ENCODE measurements at regions not wholly inside any gene's neighbourhood (a gene's known extent, or its start where the extent isn't known, plus 50 kb on each side); places are given as distances from the start of the nearest gene placed in this dataset.

DNA sequence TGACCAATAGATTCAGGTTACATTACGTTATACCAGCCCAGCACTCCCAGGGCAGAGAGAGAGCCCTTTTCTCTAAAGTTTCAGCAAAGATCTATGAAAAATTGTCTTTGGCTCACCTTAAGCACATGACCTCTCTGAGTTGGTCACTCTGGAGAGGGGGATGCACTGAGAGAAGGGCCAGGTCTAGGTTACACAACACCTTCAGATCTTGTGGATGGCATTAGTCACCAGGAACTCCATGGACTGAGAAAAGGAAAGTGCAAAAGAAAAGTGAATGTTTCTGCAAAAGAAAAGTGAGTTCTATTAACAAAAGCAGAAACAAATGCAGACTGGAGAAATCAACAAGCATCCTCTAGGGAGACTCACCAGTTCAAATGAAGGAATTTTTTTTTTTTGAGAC, 253.3 kb upstream of the SALL1 start:
- no peak for DNase-seq

GRCh38 chr16:51402785-51403184, 251.7 kb upstream of the SALL1 start:
- no peak for DNase-seq

- no peak for DNase-seq
These were observed 251.2 kb upstream of the SALL1 start for GRCh38 chr16:51402298-51402697.

DNA sequence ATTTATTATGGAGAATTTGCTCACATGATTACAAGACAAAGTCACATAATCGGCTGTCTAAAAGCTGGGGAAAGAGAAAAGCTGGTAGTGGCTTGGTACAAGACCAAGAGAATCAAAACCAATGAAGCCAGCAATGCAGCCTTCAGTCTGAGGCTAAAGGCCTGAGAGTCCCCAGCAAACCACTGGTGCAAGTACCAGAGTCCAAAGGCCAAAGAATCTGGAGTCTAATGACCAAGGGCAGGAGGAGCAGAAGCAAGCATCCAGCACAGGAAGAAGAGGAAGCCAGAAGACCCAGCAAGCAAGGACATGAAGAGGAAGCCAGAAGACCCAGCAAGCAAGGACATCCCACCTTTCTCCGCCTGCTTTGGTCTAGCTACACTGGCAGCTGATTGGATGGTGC, 250.6 kb upstream of the SALL1 start:
- no peak for DNase-seq

DNA sequence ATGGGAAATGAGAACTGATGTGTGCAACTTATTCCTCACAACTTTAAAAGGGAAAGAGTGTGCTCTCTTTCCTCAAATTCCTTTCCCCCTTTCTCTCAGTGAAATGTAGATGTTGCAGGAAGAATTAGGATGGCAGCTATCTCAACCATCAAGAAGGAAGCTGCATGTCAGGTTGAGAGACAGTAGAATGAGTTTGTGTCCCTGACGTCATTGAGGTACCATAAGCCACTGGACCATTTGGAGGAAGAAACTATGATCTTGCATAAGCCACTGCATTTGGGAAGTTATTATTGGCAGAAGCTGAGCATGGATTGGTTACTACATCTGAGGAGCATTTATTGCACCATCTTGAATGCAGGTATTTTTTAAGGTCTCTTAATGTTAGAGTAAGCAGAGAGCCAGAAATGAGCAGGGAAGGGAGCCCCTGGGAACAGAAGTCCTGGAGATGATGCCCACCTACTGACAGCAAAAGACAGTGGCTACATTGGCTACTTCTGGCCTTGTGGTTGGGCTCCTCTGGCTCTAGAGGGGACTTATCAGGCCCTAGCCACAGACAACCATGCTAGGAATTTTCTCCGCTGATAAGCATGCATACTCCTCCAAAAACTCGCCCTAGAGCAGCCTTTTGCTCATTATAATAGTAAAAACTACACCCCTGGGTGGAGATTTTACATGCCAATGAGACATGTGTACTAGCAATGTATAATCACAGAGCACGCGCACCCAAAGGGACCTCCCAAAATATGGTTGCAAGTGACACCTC, 249.0 kb upstream of the SALL1 start:
- no peak for DNase-seq

DNA sequence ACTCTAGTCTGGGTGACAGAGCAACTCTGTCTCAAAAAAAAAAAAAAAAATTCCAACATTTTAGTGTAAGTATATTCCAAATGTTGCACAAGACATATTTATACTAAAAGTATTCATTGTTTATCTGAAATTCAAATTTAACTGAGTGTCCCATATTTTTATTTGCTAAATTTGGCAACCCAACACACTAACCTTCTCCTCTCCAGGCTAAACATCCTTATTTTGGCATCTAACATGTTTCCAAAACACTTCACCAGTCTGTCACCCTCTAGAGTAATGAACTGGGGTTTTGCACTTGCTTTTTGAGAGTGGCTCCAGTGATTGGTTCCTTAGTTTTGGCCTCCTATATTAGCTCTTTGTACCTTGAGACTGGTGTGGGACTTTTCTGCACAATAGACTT, 243.4 kb upstream of the SALL1 start:
- DNase-seq: no peak

GRCh38 chr16:51393381-51394005, 242.4 kb upstream of the SALL1 start:
- no peak for DNase-seq

DNA sequence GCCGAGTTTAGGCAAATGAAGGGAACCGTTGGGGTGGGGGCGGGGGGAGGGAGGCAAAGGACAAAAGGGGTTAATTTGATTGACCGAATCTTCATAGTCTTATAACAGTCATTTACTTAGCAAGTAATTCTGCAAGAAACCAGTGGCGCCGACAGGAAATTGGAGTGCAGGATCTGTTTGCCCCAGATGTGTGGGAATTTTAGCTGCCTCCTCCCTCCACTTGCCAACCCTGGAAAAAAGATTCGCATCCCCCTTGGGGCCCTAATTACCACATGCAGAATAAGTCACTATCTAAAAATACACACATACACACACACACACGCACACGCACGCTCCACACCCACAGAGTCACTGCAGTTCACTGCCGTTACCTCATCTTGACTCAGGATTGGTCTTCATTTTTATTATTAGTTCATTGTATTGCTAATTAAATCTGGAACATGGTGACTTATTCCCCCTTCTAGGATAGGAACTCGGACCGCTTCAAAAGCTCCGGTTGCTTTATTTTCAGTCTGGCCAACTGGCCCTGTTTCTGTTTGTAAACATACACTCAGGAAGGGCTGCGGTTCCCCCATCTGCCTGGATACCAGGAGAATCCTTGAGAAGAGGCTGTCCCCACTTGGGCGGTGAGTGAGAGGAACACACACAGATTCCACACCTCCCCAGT, 241.6 kb upstream of the SALL1 start:
- no peak for DNase-seq

DNA sequence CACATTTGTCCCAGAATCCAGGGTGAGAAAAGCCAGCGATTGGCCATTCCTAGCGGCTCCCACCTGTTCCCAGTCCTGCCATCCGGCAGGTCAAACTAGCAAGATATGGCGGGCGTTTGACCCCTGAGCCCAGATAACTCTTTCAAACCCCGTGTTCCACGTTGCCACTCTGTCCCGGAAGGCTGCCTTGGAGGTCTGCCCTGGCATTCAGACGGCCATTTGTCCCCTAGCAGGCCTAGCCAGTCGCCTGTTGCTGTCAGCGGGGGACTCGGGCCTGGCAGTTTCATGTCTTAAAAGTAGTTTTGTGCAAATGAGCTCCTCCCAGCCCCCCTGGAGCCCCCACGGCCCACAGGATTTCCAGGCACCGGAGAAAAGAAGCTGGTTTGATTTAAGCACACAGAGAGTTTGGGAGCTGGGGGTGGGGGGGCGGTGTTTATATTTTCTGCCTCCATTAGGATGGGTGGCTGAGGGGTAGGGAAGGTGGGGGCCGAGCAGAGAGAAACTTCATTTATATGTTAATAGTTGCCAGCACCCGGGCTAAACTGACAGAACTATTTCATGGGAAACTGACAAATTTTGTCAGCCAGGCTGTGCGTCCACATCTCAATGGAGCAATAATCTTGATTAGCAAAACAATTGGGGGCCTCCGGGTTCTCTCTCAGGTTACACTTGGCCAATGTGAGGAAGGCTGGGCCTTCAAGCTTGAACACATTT, 240.9 kb upstream of the SALL1 start:
- DNase-seq: no peak

DNA sequence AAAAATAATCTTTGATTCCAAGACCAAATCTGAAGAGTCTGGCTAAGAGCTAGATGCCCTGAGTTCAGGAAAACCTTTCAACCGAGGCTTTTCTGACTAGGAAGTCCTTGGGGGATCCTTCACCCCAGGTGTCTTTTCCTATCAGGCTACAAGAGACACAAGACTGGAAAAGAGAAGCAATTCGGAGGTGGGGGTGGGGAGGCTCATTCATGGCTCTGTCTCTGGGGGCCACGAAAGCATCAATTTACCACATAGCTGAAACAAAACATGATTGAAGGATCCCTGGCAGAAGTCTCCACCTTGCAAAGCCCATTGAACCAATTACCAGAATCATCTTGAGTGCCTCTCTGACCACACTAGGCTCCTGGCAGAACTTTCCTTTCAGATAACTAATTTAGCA, 239.8 kb upstream of the SALL1 start:
- DNase-seq: no peak

- no peak for DNase-seq
These were observed 238.8 kb upstream of the SALL1 start for GRCh38 chr16:51389881-51390280.

DNA sequence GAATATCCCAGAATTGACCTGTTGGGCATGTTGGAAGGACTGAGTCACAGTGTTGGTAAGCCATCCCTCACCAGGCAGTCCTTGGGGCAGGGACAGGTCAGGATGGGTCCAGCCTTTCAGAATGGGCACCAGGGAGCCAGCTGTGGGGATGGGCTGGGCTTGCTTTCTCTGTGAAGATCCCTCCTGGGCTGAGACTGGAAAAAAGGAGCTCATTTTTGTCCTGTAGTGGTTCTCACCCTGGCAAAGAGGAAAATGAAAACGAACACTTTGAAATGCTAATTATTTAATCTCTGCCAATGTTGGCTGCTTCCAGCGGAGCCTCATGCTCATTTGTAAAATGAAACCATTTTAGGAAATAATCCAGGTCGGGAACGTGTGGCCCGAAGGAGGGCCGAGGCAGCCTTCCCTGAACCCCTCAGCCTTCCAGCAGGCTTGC, 237.5 kb upstream of the SALL1 start:
- no peak for DNase-seq

DNA sequence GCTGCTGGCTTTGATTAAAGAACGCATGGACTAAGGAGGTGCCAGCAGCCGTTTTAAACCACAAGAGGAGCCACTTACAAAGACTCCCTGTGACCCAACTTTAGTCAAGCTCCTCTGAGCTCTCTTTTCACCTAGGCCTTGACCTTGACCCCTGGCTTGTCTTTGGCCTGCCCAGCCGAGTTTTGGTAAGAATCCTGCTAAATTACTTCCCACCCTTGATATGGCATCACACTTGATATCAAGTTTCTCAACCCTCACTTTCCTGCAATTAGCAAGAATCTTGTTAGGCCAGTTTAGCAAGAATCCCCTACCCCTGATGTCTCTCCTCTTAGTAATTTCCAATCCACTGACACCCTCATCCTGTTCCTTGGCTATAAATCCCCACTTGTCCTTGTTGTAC, 232.8 kb upstream of the SALL1 start:
- DNase-seq: no peak

- DNase-seq: no peak
These were observed 231.9 kb upstream of the SALL1 start for GRCh38 chr16:51382940-51383339.

GRCh38 chr16:51382211-51382610, 231.1 kb upstream of the SALL1 start:
- DNase-seq: no peak

DNA sequence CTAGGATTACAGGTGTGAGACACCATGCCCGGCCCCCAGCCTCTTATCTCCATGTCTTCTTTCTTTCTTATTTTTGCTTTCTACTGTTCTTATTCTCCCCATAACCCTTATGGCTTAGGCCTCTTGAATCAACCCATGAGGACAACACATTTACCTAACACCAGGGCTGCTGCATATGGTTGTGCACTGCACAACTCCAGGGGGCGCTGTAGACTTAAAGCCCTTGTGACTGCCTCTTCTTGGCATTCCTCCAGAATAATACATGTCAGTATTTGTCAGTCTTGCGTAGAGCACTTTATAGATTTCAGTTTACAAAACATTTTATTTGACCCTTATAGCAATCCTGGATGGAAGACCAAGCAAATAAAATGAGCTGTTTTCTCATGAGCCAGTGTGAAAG, 225.0 kb upstream of the SALL1 start:
- DNase-seq: no peak

DNA sequence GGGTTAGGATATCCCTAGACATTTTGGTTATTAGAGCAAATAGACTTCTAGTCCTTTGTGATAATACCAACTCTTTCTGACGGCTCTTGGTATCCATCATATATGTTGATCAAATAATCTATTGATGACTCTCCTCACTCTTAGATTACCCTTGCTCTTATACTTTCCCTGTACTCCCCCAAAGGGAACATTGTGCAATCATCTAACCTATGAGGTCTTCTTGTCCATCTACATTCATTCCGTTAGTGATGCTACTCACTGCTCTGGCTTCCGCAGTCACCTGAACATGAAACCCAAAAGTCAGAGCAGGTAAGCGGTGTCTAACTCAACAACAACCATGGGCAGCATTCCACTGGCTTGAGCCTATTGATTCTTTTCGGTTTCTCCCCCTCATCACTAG, 223.7 kb upstream of the SALL1 start:
- no peak for DNase-seq

DNA sequence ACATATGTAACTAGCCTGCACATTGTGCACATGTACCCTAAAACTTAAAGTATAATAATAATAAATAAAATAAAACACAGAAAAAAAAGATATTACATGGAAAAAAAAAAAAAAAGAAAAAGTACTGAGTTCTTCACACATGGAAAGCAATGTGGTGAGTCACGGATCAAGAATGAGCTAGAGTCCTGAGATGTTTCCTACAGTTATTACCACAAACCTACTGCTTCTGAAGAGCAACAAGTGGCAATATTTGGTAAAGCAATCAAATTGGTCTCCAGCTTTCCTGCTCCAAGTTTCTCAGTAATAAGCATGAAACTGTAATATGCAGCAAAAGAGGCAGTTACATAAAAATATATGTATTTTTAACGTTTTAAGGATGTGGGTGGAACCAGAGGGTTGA, 223.3 kb upstream of the SALL1 start:
- DNase-seq: no peak

DNA sequence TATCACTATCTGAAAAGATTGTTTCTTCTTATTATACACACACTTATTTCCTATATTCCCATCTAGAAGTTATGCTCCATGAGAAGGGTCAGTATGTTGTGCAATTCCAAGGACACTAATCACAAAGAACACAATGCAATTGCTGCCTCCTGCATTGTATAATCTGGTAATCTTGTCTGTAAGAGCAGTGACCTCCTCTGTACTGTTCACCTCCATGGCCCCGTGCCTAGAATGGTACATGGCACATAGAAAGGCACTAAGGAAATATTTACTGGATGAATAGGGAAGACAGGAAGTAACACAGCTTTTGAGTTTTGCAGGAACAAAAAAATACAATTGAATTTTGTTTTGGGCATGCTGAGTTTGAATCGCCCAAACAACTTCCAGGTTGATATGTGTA, 214.6 kb upstream of the SALL1 start:
- no peak for DNase-seq

DNA sequence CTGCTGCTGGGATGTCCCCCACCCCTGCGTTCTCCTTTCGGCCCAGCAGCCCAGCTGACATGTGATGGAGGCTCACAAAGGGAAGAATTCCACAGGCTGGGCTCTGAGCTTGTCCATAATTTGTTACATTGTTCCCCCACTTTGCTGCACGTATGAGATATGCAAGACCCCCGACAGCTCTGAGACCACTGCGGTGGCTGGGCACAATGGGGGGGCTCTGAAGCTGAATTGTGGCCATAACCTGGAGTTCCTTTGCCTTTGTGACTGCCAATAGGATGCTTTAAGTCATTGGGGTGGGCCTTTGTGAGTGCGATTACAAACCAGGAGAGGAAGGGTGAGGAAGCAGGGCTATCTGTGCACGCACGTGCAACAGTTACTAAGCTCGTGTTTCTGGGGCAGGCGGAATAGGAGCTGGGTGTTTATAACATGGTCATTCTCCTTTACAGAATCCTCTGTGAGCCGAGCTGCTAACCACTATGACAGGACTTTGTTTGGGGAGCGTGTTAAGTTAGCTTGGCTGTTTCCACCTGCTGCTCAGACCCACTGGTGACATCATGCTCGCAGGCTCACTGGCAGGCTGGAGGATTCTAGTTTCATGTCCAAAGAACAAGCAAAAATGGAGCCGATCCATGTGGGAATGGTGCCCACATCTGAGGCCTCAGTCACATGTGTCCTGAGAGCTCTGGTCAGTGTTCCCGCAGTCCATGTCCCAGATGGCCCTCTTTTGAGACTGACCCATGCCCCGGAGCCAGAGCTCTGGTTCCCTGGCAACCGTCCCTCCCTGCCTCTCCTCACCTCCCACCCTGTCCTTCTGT, 208.3 kb upstream of the SALL1 start:
- DNase-seq: no peak

DNA sequence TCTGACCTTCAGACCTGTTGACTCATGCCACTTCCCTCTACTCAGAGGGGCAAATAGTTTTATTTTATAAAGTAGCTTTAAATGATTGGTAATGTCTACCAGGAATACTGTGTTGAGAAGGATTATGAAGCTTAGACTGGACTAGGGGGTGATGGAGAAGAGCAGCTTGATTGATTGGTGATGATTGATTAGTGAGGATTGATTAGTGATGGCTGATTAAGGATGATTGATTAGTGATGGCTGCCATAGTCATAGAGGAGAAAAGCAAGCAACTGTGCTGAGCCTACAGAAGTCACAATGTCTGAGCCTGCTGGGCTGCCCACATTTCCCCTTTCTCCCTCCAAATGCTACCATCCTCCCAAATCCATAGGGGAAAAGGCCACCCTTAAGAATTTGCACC, 206.8 kb upstream of the SALL1 start:
- no peak for DNase-seq

DNA sequence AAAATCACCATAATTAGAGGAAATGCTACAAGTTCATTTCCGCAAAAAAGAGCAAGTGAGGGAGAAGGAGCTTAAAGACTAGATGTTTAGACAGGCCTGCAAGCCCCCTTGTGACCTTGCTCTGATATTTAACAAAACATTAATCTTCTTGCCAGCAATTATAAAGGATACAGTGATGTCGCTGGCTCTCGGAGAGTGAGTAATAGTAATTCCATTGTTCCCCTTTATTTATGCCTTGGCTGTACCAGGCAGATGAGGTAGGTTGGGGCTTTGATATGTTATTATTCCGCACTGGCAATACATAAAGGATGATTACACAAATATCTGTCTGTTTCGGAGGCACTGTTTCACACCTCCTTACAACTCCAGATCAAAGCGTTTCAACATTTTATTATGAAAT, 204.8 kb upstream of the SALL1 start:
- no peak for DNase-seq

DNA sequence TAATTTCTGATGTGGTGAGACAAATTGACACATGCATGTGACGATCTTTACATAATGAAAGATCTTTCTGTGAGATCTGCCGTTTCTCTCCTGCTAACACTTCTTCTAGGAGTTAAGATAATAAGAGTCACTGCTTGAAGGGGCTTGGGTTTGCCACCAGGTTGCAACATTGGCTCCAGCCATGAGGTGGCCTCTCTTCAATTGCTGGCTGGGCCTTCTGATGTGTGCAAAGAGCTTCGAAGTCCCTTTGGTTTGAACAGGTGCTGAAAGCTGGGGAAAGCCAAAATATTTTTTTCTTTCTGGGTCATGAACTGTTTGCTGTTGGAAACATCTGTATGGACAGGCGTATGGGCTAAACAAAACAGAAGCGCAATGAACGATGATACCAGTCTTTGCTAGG, 204.1 kb upstream of the SALL1 start:
- no peak for DNase-seq

All from SHP77 treated with DMSO at 0.1 percent for 48 hours (cell line).